T-helper 1 cell treated with Interleukin-12 subunit alpha and Interleukin-12 subunit beta and Interleukin-4 antibody, amounts not matched to agents 30 μg/mL and 1 μg/mL, for 36 hours (primary cell): ENCODE measurements at regions not wholly inside any gene's neighbourhood (a gene's known extent, or its start where the extent isn't known, plus 50 kb on each side); places are given as distances from the start of the nearest gene placed in this dataset.

Experiments used
- H3K27ac Mint-ChIP-seq: one replicate; pipeline ENCODE4 v1.8.0; 2021; ENCODE audit warnings: mild to moderate bottlenecking, mixed read lengths
- H3K27me3 Mint-ChIP-seq: one replicate; pipeline ENCODE4 v1.8.0; 2021; ENCODE audit warnings: low read depth, mixed read lengths
- H3K36me3 Mint-ChIP-seq: one replicate; pipeline ENCODE4 v1.8.0; 2021; ENCODE audit warnings: low read depth, mixed read lengths
- H3K4me1 Mint-ChIP-seq: one replicate; pipeline ENCODE4 v1.8.0; 2021; ENCODE audit warnings: low read depth, mixed read lengths
- H3K4me3 Mint-ChIP-seq: one replicate; pipeline ENCODE4 v1.8.0; 2021; ENCODE audit warnings: mild to moderate bottlenecking, moderate library complexity, mixed read lengths
- H3K9me3 Mint-ChIP-seq: one replicate; pipeline ENCODE4 v1.8.0; 2021; ENCODE audit warnings: mixed read lengths

- Mint-ChIP-seq H3K4me1 (peaks cover 19% of the 10 kb centered on the region), H3K27ac (no peak overlapping the region), H3K36me3 (peaks cover 3% of the 10 kb centered on the region), H3K4me3 (no peak overlapping the region), H3K9me3 (no peaks in the 10 kb centered on the region), H3K27me3 (no peaks in the 10 kb centered on the region)
These were observed 274.9 kb upstream of the TGFBR2 start for GRCh38 chr3:30331519-30331918.

GRCh38 chr3:30332196-30333021, 274.0 kb upstream of the TGFBR2 start:
- Mint-ChIP-seq H3K36me3 (peaks cover 3% of the 10 kb centered on the region), H3K27me3 (no peaks in the 10 kb centered on the region), H3K4me1 (peaks cover 19% of the 10 kb centered on the region), H3K27ac (peak overlapping the region; percentile 58), H3K4me3 (peak overlapping the region; percentile 68), H3K9me3 (no peaks in the 10 kb centered on the region)

GRCh38 chr3:30333143-30333542, 273.3 kb upstream of the TGFBR2 start:
- Mint-ChIP-seq H3K4me1 (peaks cover 19% of the 10 kb centered on the region), H3K4me3 (no peak overlapping the region), H3K36me3 (peaks cover 3% of the 10 kb centered on the region), H3K27ac (no peak overlapping the region), H3K9me3 (no peaks in the 10 kb centered on the region), H3K27me3 (no peaks in the 10 kb centered on the region)

GRCh38 chr3:30333903-30334302, 272.5 kb upstream of the TGFBR2 start:
- no peaks in the 10 kb centered on the region for H3K27me3 Mint-ChIP-seq
- no peak overlapping the region for H3K4me3 Mint-ChIP-seq
- H3K9me3 Mint-ChIP-seq = no peaks in the 10 kb centered on the region
- H3K4me1 Mint-ChIP-seq = peaks cover 19% of the 10 kb centered on the region
- no peak overlapping the region for H3K27ac Mint-ChIP-seq
- peaks cover 3% of the 10 kb centered on the region for H3K36me3 Mint-ChIP-seq

- Mint-ChIP-seq H3K27ac (no peak overlapping the region), H3K27me3 (no peaks in the 10 kb centered on the region), H3K36me3 (peaks cover 3% of the 10 kb centered on the region), H3K4me1 (peaks cover 16% of the 10 kb centered on the region), H3K4me3 (no peak overlapping the region), H3K9me3 (peaks cover 3% of the 10 kb centered on the region)
These were observed 265.9 kb upstream of the TGFBR2 start for GRCh38 chr3:30340500-30340899.

GRCh38 chr3:30341079-30341478, 265.3 kb upstream of the TGFBR2 start:
- Mint-ChIP-seq H3K4me3 (no peak overlapping the region), H3K4me1 (peaks cover 22% of the 10 kb centered on the region), H3K36me3 (peaks cover 4% of the 10 kb centered on the region), H3K9me3 (peaks cover 3% of the 10 kb centered on the region), H3K27ac (no peak overlapping the region), H3K27me3 (no peaks in the 10 kb centered on the region)

GRCh38 chr3:30341851-30342250, 264.6 kb upstream of the TGFBR2 start:
- Mint-ChIP-seq H3K27ac (no peak overlapping the region), H3K27me3 (no peaks in the 10 kb centered on the region), H3K9me3 (peaks cover 3% of the 10 kb centered on the region), H3K36me3 (peaks cover 4% of the 10 kb centered on the region), H3K4me1 (peaks cover 28% of the 10 kb centered on the region), H3K4me3 (no peak overlapping the region)

- no peak overlapping the region for H3K27ac Mint-ChIP-seq
- no peak overlapping the region for H3K4me3 Mint-ChIP-seq
- H3K9me3 Mint-ChIP-seq = peaks cover 3% of the 10 kb centered on the region
These were observed 263.9 kb upstream of the TGFBR2 start for GRCh38 chr3:30342318-30343060.

GRCh38 chr3:30343067-30343831, 263.2 kb upstream of the TGFBR2 start:
- Mint-ChIP-seq H3K27me3 (no peaks in the 10 kb centered on the region), H3K4me1 (peaks cover 40% of the 10 kb centered on the region), H3K9me3 (peaks cover 3% of the 10 kb centered on the region), H3K36me3 (peaks cover 4% of the 10 kb centered on the region), H3K27ac (no peak overlapping the region), H3K4me3 (no peak overlapping the region)

More at GRCh38 chr3:30342318-30343060, 263.9 kb upstream of the TGFBR2 start:
- peaks cover 4% of the 10 kb centered on the region for H3K36me3 Mint-ChIP-seq
- H3K27me3 Mint-ChIP-seq = no peaks in the 10 kb centered on the region
- peaks cover 33% of the 10 kb centered on the region for H3K4me1 Mint-ChIP-seq

- Mint-ChIP-seq H3K4me3 (no peak overlapping the region), H3K27me3 (no peaks in the 10 kb centered on the region), H3K4me1 (peaks cover 46% of the 10 kb centered on the region), H3K9me3 (peaks cover 3% of the 10 kb centered on the region), H3K27ac (no peak overlapping the region), H3K36me3 (peaks cover 4% of the 10 kb centered on the region)
These were observed 262.5 kb upstream of the TGFBR2 start for GRCh38 chr3:30343861-30344260.

GRCh38 chr3:30344288-30344687, 262.1 kb upstream of the TGFBR2 start:
- peaks cover 50% of the 10 kb centered on the region for H3K4me1 Mint-ChIP-seq
- H3K36me3 Mint-ChIP-seq = peaks cover 4% of the 10 kb centered on the region
- peaks cover 3% of the 10 kb centered on the region for H3K9me3 Mint-ChIP-seq
- no peak overlapping the region for H3K27ac Mint-ChIP-seq
- no peaks in the 10 kb centered on the region for H3K27me3 Mint-ChIP-seq
- no peak overlapping the region for H3K4me3 Mint-ChIP-seq

- H3K9me3 Mint-ChIP-seq = no peaks in the 10 kb centered on the region
- H3K4me3 Mint-ChIP-seq = no peak overlapping the region
- H3K4me1 Mint-ChIP-seq = peaks cover 61% of the 10 kb centered on the region
- no peak overlapping the region for H3K27ac Mint-ChIP-seq
- H3K36me3 Mint-ChIP-seq = peaks cover 7% of the 10 kb centered on the region
- H3K27me3 Mint-ChIP-seq = peaks cover 10% of the 10 kb centered on the region
These were observed 259.5 kb upstream of the TGFBR2 start for GRCh38 chr3:30346933-30347320.

- peaks cover 18% of the 10 kb centered on the region for H3K27me3 Mint-ChIP-seq
- H3K9me3 Mint-ChIP-seq = no peaks in the 10 kb centered on the region
- peak overlapping the region; percentile 72 for H3K27ac Mint-ChIP-seq
- H3K4me3 Mint-ChIP-seq = peak overlapping the region; percentile 58
- peaks cover 66% of the 10 kb centered on the region for H3K4me1 Mint-ChIP-seq
- peaks cover 9% of the 10 kb centered on the region for H3K36me3 Mint-ChIP-seq
These were observed 258.7 kb upstream of the TGFBR2 start for GRCh38 chr3:30347679-30348216.

GRCh38 chr3:30349507-30349906, 256.9 kb upstream of the TGFBR2 start:
- H3K27ac Mint-ChIP-seq = no peak overlapping the region
- H3K27me3 Mint-ChIP-seq = peaks cover 18% of the 10 kb centered on the region
- no peaks in the 10 kb centered on the region for H3K9me3 Mint-ChIP-seq
- peaks cover 12% of the 10 kb centered on the region for H3K36me3 Mint-ChIP-seq
- no peak overlapping the region for H3K4me3 Mint-ChIP-seq
- peaks cover 78% of the 10 kb centered on the region for H3K4me1 Mint-ChIP-seq
